NT2/D1 (cell line): ENCODE measurements at regions not wholly inside any gene's neighbourhood (a gene's known extent, or its start where the extent isn't known, plus 50 kb on each side); places are given as distances from the start of the nearest gene placed in this dataset.

Source experiments
- SUZ12 ChIP-seq: IDR thresholded peaks from 2 replicates; pipeline ENCODE4 v1.6.1; 2011; ENCODE audit not compliant: insufficient read length, insufficient read depth; ENCODE audit errors: extremely low read depth
- YY1 ChIP-seq: IDR thresholded peaks from 2 replicates; pipeline ENCODE4 v1.6.1; 2011; ENCODE audit not compliant: insufficient read length, insufficient read depth
- ZNF274 ChIP-seq: IDR thresholded peaks from 2 replicates; pipeline ENCODE4 v1.6.1; 2011; ENCODE audit warnings: mild to moderate bottlenecking, low read depth, low read length

DNA sequence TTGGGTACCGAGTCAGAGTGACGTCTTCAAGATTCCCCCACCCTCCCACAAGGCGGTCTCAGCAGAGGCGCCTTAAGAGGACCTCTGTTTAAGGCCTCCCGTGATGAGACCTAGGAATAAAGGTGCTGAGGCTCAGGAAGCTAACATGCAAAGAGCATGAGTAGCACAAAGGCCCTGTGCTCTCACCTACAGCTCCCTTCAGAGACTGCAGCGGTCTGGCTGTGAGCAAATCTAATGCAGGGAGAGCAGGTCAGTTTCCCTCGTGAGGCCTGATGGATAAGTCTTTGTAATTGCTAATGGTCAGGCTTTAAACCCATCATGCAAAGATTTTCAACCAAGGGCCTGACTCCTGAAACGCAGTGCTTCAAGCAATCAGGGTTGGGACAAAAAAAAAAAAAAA lies 909.3 kb upstream of the GHITM start:
- TF ChIP-seq ZNF274 (no peak), YY1 (no peak), SUZ12 (no peak)
